Epithelial cell of esophagus (primary cell): ENCODE measurements at regions not wholly inside any gene's neighbourhood (a gene's known extent, or its start where the extent isn't known, plus 50 kb on each side); places are given as distances from the start of the nearest gene placed in this dataset.

Experiments
- DNase-seq: peaks from one replicate; pipeline ENCODE4 v3.0.0; 2010; ENCODE audit warnings: low read depth
- H3K4me3 ChIP-seq: 2 replicates; pipeline ENCODE4 v1.5.1; 2011; ENCODE audit warnings: mild to moderate bottlenecking, low read length, control low read depth
- CTCF ChIP-seq: IDR thresholded peaks from 2 replicates; pipeline ENCODE4 v1.5.1; 2011; ENCODE audit warnings: low read depth, mild to moderate bottlenecking, low read length, control low read depth, inconsistent platforms; ENCODE audit not compliant: insufficient read depth; ENCODE audit errors: missing control alignments

- DNase-seq, result peak; percentile 17
- no peak for TF ChIP-seq CTCF
- no peak overlapping the region for H3K4me3 ChIP-seq
These were observed 94.6 kb downstream of the FOXA2 start for GRCh38 chr20:22489626-22490286.

- H3K4me3 ChIP-seq, result no peak overlapping the region
- no peak for TF ChIP-seq CTCF
- no peak for DNase-seq
These were observed 104.0 kb downstream of the FOXA2 start for GRCh38 chr20:22480336-22480735.

- H3K4me3 ChIP-seq, result no peak overlapping the region
- no peak for TF ChIP-seq CTCF
- no peak for DNase-seq
These were observed 108.7 kb downstream of the FOXA2 start for GRCh38 chr20:22475662-22476061.

DNA sequence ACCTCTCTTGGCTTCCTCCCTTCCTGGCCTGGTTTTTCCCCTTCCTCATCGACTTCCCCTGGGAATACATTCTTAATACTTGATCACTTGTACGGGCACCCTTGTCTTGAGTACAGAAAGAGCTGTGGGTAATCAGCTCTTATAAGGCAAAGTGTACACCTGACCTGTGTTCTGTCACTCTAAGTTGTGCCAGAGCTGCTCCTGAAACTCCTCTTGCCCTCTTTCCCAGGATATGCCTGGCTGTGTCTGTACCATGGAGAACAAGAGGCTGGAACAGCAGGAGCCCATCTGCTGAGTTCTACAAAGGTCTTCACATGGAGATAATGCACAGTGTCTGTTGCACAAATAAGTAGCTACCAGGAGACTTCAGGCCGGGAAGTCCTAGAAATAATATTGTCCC is 110.1 kb downstream of the FOXA2 start:
- no peak overlapping the region for H3K4me3 ChIP-seq
- TF ChIP-seq CTCF, result no peak
- DNase-seq, result no peak

GRCh38 chr20:22473293-22473692 is 111.1 kb downstream of the FOXA2 start:
- no peak for DNase-seq
- TF ChIP-seq CTCF, result no peak
- no peak overlapping the region for H3K4me3 ChIP-seq

DNA sequence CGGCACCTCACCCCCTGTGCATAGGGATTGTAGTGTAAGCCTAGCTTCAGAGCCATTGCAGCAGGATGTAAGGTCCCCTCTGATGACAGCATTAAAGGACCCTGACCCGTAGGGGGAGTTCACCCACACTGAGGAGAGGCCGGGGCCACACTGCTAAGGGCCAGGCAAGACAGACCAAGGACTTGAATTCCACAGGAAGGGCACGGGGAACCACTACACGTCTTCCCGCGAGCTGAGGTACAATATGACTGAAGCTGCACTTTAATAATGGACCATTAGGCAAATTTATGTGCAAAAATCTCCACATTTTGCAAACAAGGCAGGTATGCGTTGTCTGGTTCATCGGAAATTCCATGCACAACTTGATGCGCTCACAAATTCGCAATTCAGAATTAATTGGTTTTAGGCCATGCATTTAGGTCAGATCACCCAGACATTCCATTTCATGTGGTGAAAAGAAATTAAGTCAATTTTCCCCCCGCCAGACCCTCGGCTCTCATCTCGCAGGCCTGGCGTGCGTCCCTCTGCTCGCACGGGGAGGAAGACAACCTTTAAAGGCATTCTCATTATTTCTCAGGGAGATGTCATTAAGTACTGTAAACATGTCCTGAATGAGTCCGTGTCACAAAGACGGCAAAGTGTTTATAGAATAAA is 111.8 kb downstream of the FOXA2 start:
- no peak overlapping the region for H3K4me3 ChIP-seq
- TF ChIP-seq CTCF, result no peak
- no peak for DNase-seq

DNA sequence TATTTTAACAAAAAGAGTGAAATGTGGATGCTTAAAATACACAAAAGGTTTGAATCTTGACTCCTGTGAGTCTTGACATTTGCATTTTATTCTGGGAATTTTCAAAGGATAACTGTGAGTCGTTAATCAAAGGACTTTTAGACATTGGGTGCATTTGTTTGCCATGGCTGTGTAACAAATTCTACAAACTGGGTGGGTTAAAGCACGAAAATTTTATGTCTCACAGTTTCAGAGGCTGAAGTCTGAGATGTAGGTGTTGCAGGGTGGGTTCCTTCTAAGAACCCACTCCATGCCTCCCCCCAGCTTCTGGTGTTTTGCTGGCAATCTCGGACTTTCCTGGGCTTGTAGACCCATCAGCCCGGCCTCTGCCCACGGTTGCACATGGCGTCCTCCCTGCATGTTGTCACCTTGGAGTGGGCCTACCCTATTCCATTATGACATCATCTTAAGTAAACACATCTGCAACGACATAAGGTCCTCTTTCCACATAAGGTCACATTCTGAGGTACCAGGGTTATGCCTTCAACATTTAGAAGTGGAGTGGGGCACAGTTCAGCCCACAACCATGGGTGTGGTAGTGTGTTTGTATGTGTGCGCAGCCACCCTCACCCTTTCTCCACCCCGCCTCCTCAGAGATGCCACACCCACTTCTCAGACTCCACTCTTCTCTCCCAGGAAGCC is 113.1 kb downstream of the FOXA2 start:
- no peak for TF ChIP-seq CTCF
- no peak overlapping the region for H3K4me3 ChIP-seq
- no peak for DNase-seq
